H1 (cell line): ENCODE measurements at regions not wholly inside any gene's neighbourhood (a gene's known extent, or its start where the extent isn't known, plus 50 kb on each side); places are given as distances from the start of the nearest gene placed in this dataset.

Source experiments
- CTCF ChIA-PET: fragments of 300-600 bp; sonication (Branson Sonifier 250); formaldehyde crosslinking; loops from one replicate; lab custom pipeline; 2021; ENCODE audit not compliant: partially characterized antibody; lab: Charles Lee
- POLR2A ChIA-PET: fragments of 300-600 bp; sonication (Branson Sonifier 250); formaldehyde crosslinking; loops from one replicate; lab custom pipeline; 2021; ENCODE audit warnings: inconsistent platforms; ENCODE audit not compliant: partially characterized antibody; lab: Charles Lee
- DNase-seq, 2 experiments: peaks; one replicate each; pipeline versions ENCODE4 v3.0.0 to v3.0.0-alpha.2; 2010 to 2022; ENCODE audit warnings: low spot score in 2 of 2, low read depth in 1 of 2, mixed read lengths in 1 of 2
- FAIRE-seq: peaks from 2 replicates; lab custom pipeline; 2011; peaks lifted over from hg19 to GRCh38; lab: Jason Lieb, UNC
- H2AFZ ChIP-seq: 2 replicates; pipeline ENCODE4 v1.8.1; 2012; ENCODE audit warnings: low read length, inconsistent platforms
- H2AK5ac ChIP-seq: 2 replicates; pipeline ENCODE4 v1.6.1; 2013; ENCODE audit warnings: low read depth, low read length
- H2BK120ac ChIP-seq: replicated peaks from 2 replicates; pipeline ENCODE3; 2013; ENCODE audit warnings: low read depth, low read length, inconsistent platforms
- H2BK12ac ChIP-seq: 2 replicates; pipeline ENCODE4 v1.6.1; 2013; ENCODE audit warnings: low read depth, low read length
- H2BK15ac ChIP-seq: 2 replicates; pipeline ENCODE4 v1.6.1; 2013; ENCODE audit warnings: low read length
- H2BK20ac ChIP-seq: 2 replicates; pipeline ENCODE4 v1.6.1; 2013; ENCODE audit warnings: low read length
- H2BK5ac ChIP-seq: 2 replicates; pipeline ENCODE4 v1.6.1; 2013; ENCODE audit warnings: low read depth, low read length
- H3K14ac ChIP-seq: 2 replicates; pipeline ENCODE4 v1.6.1; 2013; ENCODE audit warnings: inconsistent platforms; ENCODE audit not compliant: insufficient read length
- H3K18ac ChIP-seq: 2 replicates; pipeline ENCODE4 v1.6.1; 2013; ENCODE audit warnings: low read length; ENCODE audit errors: extremely low read depth
- H3K23ac ChIP-seq: 2 replicates; pipeline ENCODE4 v1.6.1; 2013; ENCODE audit warnings: inconsistent platforms; ENCODE audit not compliant: insufficient read length
- H3K23me2 ChIP-seq: 2 replicates; pipeline ENCODE4 v1.6.1; 2013; ENCODE audit warnings: low read depth, low read length
- H3K27ac ChIP-seq: 2 replicates; pipeline ENCODE4 v1.6.1; 2011; ENCODE audit warnings: low read depth, low read length, inconsistent platforms
- H3K27me3 ChIP-seq, 4 experiments: replicated peaks in 1 of 4; 1 replicate in 1 of 4; 2 replicates in 3 of 4; pipeline versions ENCODE4 v1.6.1 to v1.8.1; 2011 to 2013; ENCODE audit warnings: low read length in 3 of 4, mild to moderate bottlenecking in 3 of 4, inconsistent platforms in 2 of 4, mixed read lengths in 2 of 4, moderate library complexity in 1 of 4; ENCODE audit not compliant: control insufficient read depth in 3 of 4, insufficient read depth in 3 of 4; ENCODE audit errors: extremely low read depth in 1 of 4
- H3K36me3 ChIP-seq, 4 experiments: 2 replicates each; pipeline versions ENCODE4 v1.6.1 to v1.8.1; 2011 to 2013; ENCODE audit warnings: mild to moderate bottlenecking in 4 of 4, low read length in 3 of 4, moderate library complexity in 2 of 4, control low read depth in 1 of 4, inconsistent platforms in 1 of 4; ENCODE audit not compliant: insufficient read depth in 4 of 4, control insufficient read depth in 2 of 4
- H3K4ac ChIP-seq: replicated peaks from 2 replicates; pipeline ENCODE3; 2013; ENCODE audit warnings: low read length, low read depth, mixed read lengths, inconsistent platforms; ENCODE audit not compliant: insufficient read length
- H3K4me1 ChIP-seq, 4 experiments: replicated peaks in 1 of 4; 1 replicate in 1 of 4; 2 replicates in 3 of 4; pipeline versions ENCODE4 v1.6.1 to v1.8.1; 2011 to 2013; ENCODE audit warnings: low read length in 3 of 4, inconsistent platforms in 2 of 4, mixed read lengths in 1 of 4; ENCODE audit not compliant: insufficient read depth in 4 of 4, control insufficient read depth in 3 of 4
- H3K4me2 ChIP-seq, 2 experiments: 2 replicates each; pipeline versions ENCODE4 v1.6.1 to v1.8.1; 2011 to 2013; ENCODE audit warnings: low read depth in 2 of 2, low read length in 2 of 2, control low read depth in 1 of 2, inconsistent platforms in 1 of 2, mild to moderate bottlenecking in 1 of 2; ENCODE audit not compliant: insufficient read depth in 1 of 2
- H3K4me3 ChIP-seq, 4 experiments: fragments of 200-600, 300-600 bp in 1 of 4; sonication (generic), shearing (Covaris generic), sonication (Bioruptor Twin) in 1 of 4; 2 replicates each; pipeline versions ENCODE4 v1.5.1 to v1.8.1; 2011 to 2016; ENCODE audit warnings: low read length in 4 of 4, low read depth in 3 of 4, control low read depth in 2 of 4, inconsistent platforms in 2 of 4, mild to moderate bottlenecking in 2 of 4, mixed read lengths in 1 of 4, moderate library complexity in 1 of 4; ENCODE audit not compliant: insufficient read depth in 2 of 4; ENCODE audit errors: extremely low read depth in 1 of 4
- H3K56ac ChIP-seq: replicated peaks from 2 replicates; pipeline ENCODE3; 2013; ENCODE audit warnings: low read depth, mild to moderate bottlenecking, mixed read lengths, low read length, inconsistent platforms; ENCODE audit not compliant: insufficient read length
- H3K79me1 ChIP-seq: 2 replicates; pipeline ENCODE4 v1.6.1; 2013; ENCODE audit warnings: low read depth, low read length, control low read depth
- H3K79me2 ChIP-seq, 2 experiments: 2 replicates each; pipeline versions ENCODE4 v1.6.1 to v1.8.1; 2012 to 2013; ENCODE audit warnings: low read length in 2 of 2, mild to moderate bottlenecking in 2 of 2, inconsistent platforms in 1 of 2; ENCODE audit not compliant: insufficient read depth in 2 of 2, control insufficient read depth in 1 of 2
- H3K9ac ChIP-seq, 4 experiments: replicated peaks in 1 of 4; 1 replicate in 1 of 4; 2 replicates in 3 of 4; pipeline versions ENCODE4 v1.6.1 to v1.8.1; 2011 to 2013; ENCODE audit warnings: low read depth in 3 of 4, low read length in 3 of 4, control low read depth in 2 of 4, mild to moderate bottlenecking in 2 of 4, moderate library complexity in 2 of 4, inconsistent platforms in 1 of 4; ENCODE audit errors: extremely low read depth in 1 of 4
- H3K9me3 ChIP-seq, 2 experiments: 2 replicates each; pipeline versions ENCODE4 v1.6.1 to v1.8.1; 2012 to 2013; ENCODE audit warnings: mild to moderate bottlenecking in 2 of 2, moderate library complexity in 2 of 2, control low read depth in 1 of 2, inconsistent platforms in 1 of 2, low read depth in 1 of 2, low read length in 1 of 2, mixed read lengths in 1 of 2; ENCODE audit not compliant: insufficient read depth in 2 of 2
- H4K20me1 ChIP-seq, 2 experiments: replicated peaks in 1 of 2; 2 replicates each; pipeline versions ENCODE3 to v1.8.1; 2011 to 2013; ENCODE audit warnings: inconsistent platforms in 2 of 2, low read length in 2 of 2, mild to moderate bottlenecking in 1 of 2; ENCODE audit not compliant: insufficient read depth in 2 of 2, control insufficient read depth in 1 of 2
- H4K5ac ChIP-seq: 2 replicates; pipeline ENCODE4 v1.6.1; 2013; ENCODE audit warnings: low read length, low read depth, mixed read lengths, inconsistent platforms; ENCODE audit not compliant: insufficient read length
- H4K8ac ChIP-seq: 2 replicates; pipeline ENCODE4 v1.8.0; 2013; ENCODE audit warnings: mild to moderate bottlenecking, moderate library complexity, low read length, inconsistent platforms; ENCODE audit not compliant: insufficient read depth; ENCODE audit errors: extremely low read depth
- H4K91ac ChIP-seq: replicated peaks from 2 replicates; pipeline ENCODE3; 2013; ENCODE audit warnings: low read length, mixed read lengths, inconsistent platforms; ENCODE audit not compliant: insufficient read length
- BCL11A ChIP-seq, 2 experiments: IDR thresholded peaks; one replicate each; pipeline ENCODE4 v1.6.1; 2011; ENCODE audit warnings: low read depth in 2 of 2, low read length in 2 of 2, mild to moderate bottlenecking in 2 of 2
- E2F6 ChIP-seq: IDR thresholded peaks from 2 replicates; pipeline ENCODE4 v1.6.1; 2012; ENCODE audit warnings: inconsistent platforms
- NRF1 ChIP-seq: IDR thresholded peaks from 2 replicates; pipeline ENCODE4 v1.6.1; 2011; ENCODE audit warnings: mild to moderate bottlenecking, low read depth, low read length, improper control_type of control experiment
- SP1 ChIP-seq: IDR thresholded peaks from 2 replicates; pipeline ENCODE4 v1.6.1; 2011; ENCODE audit warnings: low read depth, low read length
- SP4 ChIP-seq: IDR thresholded peaks from 2 replicates; pipeline ENCODE4 v1.6.1; 2012; ENCODE audit warnings: low read length, inconsistent platforms
- WGBS, 2 experiments: shearing (Covaris generic) in 1 of 2; methylation state at CpG; one replicate each; pipeline versions ENCODE4 v1.1.6 to v1.1.7; 2013 to 2015; ENCODE audit warnings: low lambda C conversion rate in 2 of 2, mixed read lengths in 2 of 2, inconsistent platforms in 1 of 2, low coverage in 1 of 2, missing lambda C conversion rate in 1 of 2; ENCODE audit not compliant: insufficient replicate concordance in 2 of 2, insufficient coverage in 1 of 2, insufficient read length in 1 of 2; ENCODE audit errors: extremely low coverage in 1 of 2, missing lambda C conversion rate in 1 of 2; 5-methylcytosine and 5-hydroxymethylcytosine counted together

- H3K27me3 ChIP-seq, result no peaks in the 10 kb centered on the region
- H4K20me1 ChIP-seq, result no peaks in the 10 kb centered on the region
- no peaks in the 10 kb centered on the region for H3K79me1 ChIP-seq
- H3K4me1 ChIP-seq, result no peaks in the 10 kb centered on the region
- H3K23ac ChIP-seq, result no peak overlapping the region
- H3K79me2 ChIP-seq, result no peaks in the 10 kb centered on the region
- H3K9me3 ChIP-seq, result no peaks in the 10 kb centered on the region
- H3K4me2 ChIP-seq, result no peak overlapping the region
- no peak overlapping the region for H3K14ac ChIP-seq
- no peak overlapping the region for H2BK12ac ChIP-seq
- H4K8ac ChIP-seq, result no peak overlapping the region
- no peak for TF ChIP-seq E2F6
- TF ChIP-seq SP4, result no peak
- no peak for TF ChIP-seq NRF1
- no peak for TF ChIP-seq BCL11A (IDR thresholded peaks at IDR 0.05; ENCODE audit: low read depth in 2 of 2, low read length in 2 of 2)
- no peak for TF ChIP-seq SP1
- no peak overlapping the region for H2BK120ac ChIP-seq
- no peaks in the 10 kb centered on the region for H3K36me3 ChIP-seq
- H3K23me2 ChIP-seq, result no peaks in the 10 kb centered on the region
- H3K27ac ChIP-seq, result no peak overlapping the region
- H2AK5ac ChIP-seq, result no peak overlapping the region
- no peak overlapping the region for H2AFZ ChIP-seq
- H4K5ac ChIP-seq, result no peak overlapping the region
- no peak overlapping the region for H3K9ac ChIP-seq
- no peak overlapping the region for H2BK5ac ChIP-seq
- H3K56ac ChIP-seq, result no peak overlapping the region
- no peak overlapping the region for H3K4ac ChIP-seq
- no peak overlapping the region for H3K18ac ChIP-seq
- H2BK15ac ChIP-seq, result no peak overlapping the region
- FAIRE-seq (no peak), DNase-seq (no peak)
- POLR2A ChIA-PET, result no interaction called here
- H4K91ac ChIP-seq, result no peak overlapping the region
- no peak overlapping the region for H2BK20ac ChIP-seq
- H3K4me3 ChIP-seq, result no peak overlapping the region
- 100% methylated on average over 2 of the region's 2 CpGs; no CpG with 5 or more reads in 1 of the 2 experiments for WGBS, 2 experiments
- CTCF ChIA-PET, result no interaction called here
Observed at GRCh38 chr3:115292677-115293165, 145.6 kb upstream of the ZBTB20 start.
